ENCODE measurements at regions not wholly inside any gene's neighbourhood (a gene's known extent, or its start where the extent isn't known, plus 50 kb on each side); places are given as distances from the start of the nearest gene placed in this dataset.

DNA sequence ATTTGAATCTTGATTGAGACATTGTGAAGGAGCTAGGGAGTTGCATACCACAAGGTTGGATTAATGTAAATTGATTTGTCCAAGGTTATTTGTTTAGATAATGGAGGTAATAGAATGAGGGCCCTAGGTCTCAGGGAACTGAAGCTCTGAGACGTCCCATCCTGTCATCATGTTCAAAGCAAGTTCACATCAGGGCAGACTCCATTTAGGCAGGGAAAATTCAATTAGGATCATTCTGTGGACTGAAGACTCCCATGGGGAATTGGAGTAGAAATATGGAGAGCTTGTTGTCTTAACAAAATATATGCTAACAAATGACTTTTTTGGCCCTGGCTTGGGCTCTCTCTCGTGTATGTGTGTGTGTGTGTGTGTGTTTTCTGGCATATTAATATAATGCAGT, 722.0 kb upstream of the ADAMTS16 start:
- no peak for DNase-seq
- no peak overlapping the region for H3K27ac Mint-ChIP-seq (ENCODE audit: unreplicated experiment)
- TF ChIP-seq, protein P1, sequence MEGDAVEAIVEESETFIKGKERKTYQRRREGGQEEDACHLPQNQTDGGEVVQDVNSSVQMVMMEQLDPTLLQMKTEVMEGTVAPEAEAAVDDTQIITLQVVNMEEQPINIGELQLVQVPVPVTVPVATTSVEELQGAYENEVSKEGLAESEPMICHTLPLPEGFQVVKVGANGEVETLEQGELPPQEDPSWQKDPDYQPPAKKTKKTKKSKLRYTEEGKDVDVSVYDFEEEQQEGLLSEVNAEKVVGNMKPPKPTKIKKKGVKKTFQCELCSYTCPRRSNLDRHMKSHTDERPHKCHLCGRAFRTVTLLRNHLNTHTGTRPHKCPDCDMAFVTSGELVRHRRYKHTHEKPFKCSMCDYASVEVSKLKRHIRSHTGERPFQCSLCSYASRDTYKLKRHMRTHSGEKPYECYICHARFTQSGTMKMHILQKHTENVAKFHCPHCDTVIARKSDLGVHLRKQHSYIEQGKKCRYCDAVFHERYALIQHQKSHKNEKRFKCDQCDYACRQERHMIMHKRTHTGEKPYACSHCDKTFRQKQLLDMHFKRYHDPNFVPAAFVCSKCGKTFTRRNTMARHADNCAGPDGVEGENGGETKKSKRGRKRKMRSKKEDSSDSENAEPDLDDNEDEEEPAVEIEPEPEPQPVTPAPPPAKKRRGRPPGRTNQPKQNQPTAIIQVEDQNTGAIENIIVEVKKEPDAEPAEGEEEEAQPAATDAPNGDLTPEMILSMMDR (IDR thresholded peaks at IDR 0.05; ENCODE audit: unreplicated experiment): no peak
- peaks cover 12% of the 10 kb centered on the region for H3K9me3 Mint-ChIP-seq (ENCODE audit: low read depth, unreplicated experiment)
- intact Hi-C loops (cut with micrococcal nuclease; ENCODE audit: unreplicated experiment): no loop called here
- CTCF ChIA-PET: no interaction called here
- no peaks in the 10 kb centered on the region for H3K4me1 Mint-ChIP-seq (ENCODE audit: low read depth, unreplicated experiment)
- BruUV-seq (replicated peaks): no TSS peak
- no peaks in the 10 kb centered on the region for H3K36me3 Mint-ChIP-seq (ENCODE audit: insufficient read depth, unreplicated experiment)
- H3K27me3 Mint-ChIP-seq (ENCODE audit: unreplicated experiment): no peaks in the 10 kb centered on the region
- no peak overlapping the region for H3K4me3 Mint-ChIP-seq (ENCODE audit: low read depth, unreplicated experiment)

DNA sequence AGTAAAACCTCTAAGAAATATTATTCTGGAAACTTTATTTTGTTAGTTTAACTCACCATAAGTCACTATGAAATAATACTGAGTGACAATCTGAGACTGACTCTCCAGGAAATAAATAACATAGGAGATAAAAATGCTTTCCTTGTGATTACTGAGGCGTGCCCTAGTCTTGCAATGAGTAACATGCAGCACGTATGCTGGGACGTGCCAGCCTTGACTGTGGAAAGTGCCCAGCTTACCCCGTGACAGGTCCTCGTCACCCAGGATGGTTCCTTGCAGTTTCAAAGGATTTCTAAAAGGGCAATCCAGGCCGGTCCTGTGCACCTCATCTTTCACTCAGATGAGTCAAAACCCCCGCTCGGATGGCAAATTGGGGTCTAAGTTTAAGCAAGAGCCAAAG, 720.8 kb upstream of the ADAMTS16 start:
- no peaks in the 10 kb centered on the region for H3K27me3 Mint-ChIP-seq (ENCODE audit: unreplicated experiment)
- no TSS peak for BruUV-seq (replicated peaks)
- no peak overlapping the region for H3K4me3 Mint-ChIP-seq (ENCODE audit: low read depth, unreplicated experiment)
- TF ChIP-seq, protein P1 (IDR thresholded peaks at IDR 0.05; ENCODE audit: unreplicated experiment): no peak
- DNase-seq: no peak
- no peaks in the 10 kb centered on the region for H3K4me1 Mint-ChIP-seq (ENCODE audit: low read depth, unreplicated experiment)
- CTCF ChIA-PET: no interaction called here
- peaks cover 8% of the 10 kb centered on the region for H3K9me3 Mint-ChIP-seq (ENCODE audit: low read depth, unreplicated experiment)
- H3K27ac Mint-ChIP-seq (ENCODE audit: unreplicated experiment): no peak overlapping the region
- no peaks in the 10 kb centered on the region for H3K36me3 Mint-ChIP-seq (ENCODE audit: insufficient read depth, unreplicated experiment)
- intact Hi-C loops (cut with micrococcal nuclease; ENCODE audit: unreplicated experiment): no loop called here

DNA sequence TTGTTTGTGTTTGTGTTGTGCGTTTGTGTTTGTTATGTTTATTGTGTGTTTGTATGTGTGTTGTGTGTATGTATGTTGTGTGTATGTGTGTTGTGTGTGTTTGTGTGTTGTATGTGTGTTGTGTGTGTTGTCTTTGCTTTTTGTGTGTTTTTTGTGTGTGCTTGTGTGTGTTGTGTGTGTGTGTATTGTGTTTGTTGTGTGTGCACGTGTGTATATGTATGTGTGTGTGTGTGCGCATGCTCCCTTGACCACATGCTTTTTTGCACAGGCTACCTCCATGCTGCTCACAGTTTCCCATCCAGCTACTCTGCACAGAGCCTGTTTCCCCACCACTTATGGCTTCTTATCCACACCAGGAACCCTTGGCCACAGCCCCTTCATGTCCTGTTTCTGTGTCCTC, 720.0 kb upstream of the ADAMTS16 start:
- Mint-ChIP-seq H3K4me1 (ENCODE audit: low read depth, unreplicated experiment) (no peaks in the 10 kb centered on the region), H3K27ac (ENCODE audit: unreplicated experiment) (no peak overlapping the region), H3K4me3 (ENCODE audit: low read depth, unreplicated experiment) (no peak overlapping the region), H3K36me3 (ENCODE audit: insufficient read depth, unreplicated experiment) (no peaks in the 10 kb centered on the region), H3K27me3 (ENCODE audit: unreplicated experiment) (no peaks in the 10 kb centered on the region), H3K9me3 (ENCODE audit: low read depth, unreplicated experiment) (peaks cover 6% of the 10 kb centered on the region)
- CTCF ChIA-PET: no interaction called here
- intact Hi-C loops (cut with micrococcal nuclease; ENCODE audit: unreplicated experiment): no loop called here
- no peak for DNase-seq
- no TSS peak for BruUV-seq (replicated peaks)
- TF ChIP-seq, protein P1 (IDR thresholded peaks at IDR 0.05; ENCODE audit: unreplicated experiment): no peak

DNA sequence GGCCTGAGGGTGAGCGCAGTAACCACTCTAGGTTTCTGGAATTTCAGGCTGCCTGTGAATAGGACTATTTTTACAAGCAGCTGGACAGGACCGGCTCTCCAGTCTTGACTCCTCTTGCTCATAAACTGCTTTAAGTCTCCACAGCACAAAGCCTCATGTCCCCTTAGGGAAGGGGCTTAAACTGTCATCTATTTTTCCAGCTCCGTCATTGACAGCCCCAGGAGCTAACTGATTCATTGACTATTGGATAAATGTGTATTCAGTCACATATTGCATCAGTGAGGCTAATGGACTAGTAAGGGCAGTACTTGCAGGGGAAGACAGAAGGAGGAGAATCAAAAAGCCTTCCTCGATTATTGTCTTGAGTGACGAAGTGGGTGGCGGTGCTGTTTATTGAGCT, 719.4 kb upstream of the ADAMTS16 start:
- no peak for DNase-seq
- no TSS peak for BruUV-seq (replicated peaks)
- CTCF ChIA-PET: no interaction called here
- no peak overlapping the region for H3K27ac Mint-ChIP-seq (ENCODE audit: unreplicated experiment)
- H3K9me3 Mint-ChIP-seq (ENCODE audit: low read depth, unreplicated experiment): peaks cover 6% of the 10 kb centered on the region
- H3K27me3 Mint-ChIP-seq (ENCODE audit: unreplicated experiment): no peaks in the 10 kb centered on the region
- intact Hi-C loops (cut with micrococcal nuclease; ENCODE audit: unreplicated experiment): no loop called here
- H3K36me3 Mint-ChIP-seq (ENCODE audit: insufficient read depth, unreplicated experiment): no peaks in the 10 kb centered on the region
- no peak overlapping the region for H3K4me3 Mint-ChIP-seq (ENCODE audit: low read depth, unreplicated experiment)
- H3K4me1 Mint-ChIP-seq (ENCODE audit: low read depth, unreplicated experiment): no peaks in the 10 kb centered on the region
- TF ChIP-seq, protein P1 (IDR thresholded peaks at IDR 0.05; ENCODE audit: unreplicated experiment): no peak

DNA sequence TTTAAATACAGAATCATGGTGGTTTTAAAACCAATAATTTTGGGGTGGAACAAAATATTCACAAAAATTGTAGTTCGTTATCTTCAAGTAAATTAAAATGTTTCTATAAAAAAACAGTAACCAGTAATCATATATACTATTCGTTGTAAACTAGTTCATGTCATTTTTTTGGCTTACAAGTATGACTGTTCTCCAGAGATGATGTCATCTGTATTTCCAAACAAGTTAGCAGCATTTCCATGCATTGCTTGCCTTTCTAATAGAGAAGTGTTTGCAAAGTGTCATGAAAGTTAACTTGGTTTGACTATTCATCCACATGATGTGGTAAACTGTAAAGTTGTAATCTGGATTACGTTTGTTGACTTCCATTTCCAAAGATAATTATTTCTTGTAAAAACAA, 717.9 kb upstream of the ADAMTS16 start:
- intact Hi-C loops (cut with micrococcal nuclease; ENCODE audit: unreplicated experiment): no loop called here
- Mint-ChIP-seq H3K9me3 (ENCODE audit: low read depth, unreplicated experiment) (peaks cover 5% of the 10 kb centered on the region), H3K4me1 (ENCODE audit: low read depth, unreplicated experiment) (no peaks in the 10 kb centered on the region), H3K4me3 (ENCODE audit: low read depth, unreplicated experiment) (no peak overlapping the region), H3K27ac (ENCODE audit: unreplicated experiment) (no peak overlapping the region), H3K27me3 (ENCODE audit: unreplicated experiment) (no peaks in the 10 kb centered on the region), H3K36me3 (ENCODE audit: insufficient read depth, unreplicated experiment) (no peaks in the 10 kb centered on the region)
- CTCF ChIA-PET: no interaction called here
- no TSS peak for BruUV-seq (replicated peaks)
- DNase-seq: no peak
- TF ChIP-seq, protein P1 (IDR thresholded peaks at IDR 0.05; ENCODE audit: unreplicated experiment): no peak
